GM23338 (cell line): ENCODE measurements at regions not wholly inside any gene's neighbourhood (a gene's known extent, or its start where the extent isn't known, plus 50 kb on each side); places are given as distances from the start of the nearest gene placed in this dataset.

Experiments used
- ATAC-seq: fragments of 200-7000 bp; cut with Tn5 transposase; 3 replicates; pipeline ENCODE4 v1.9.1; 2020
- DNase-seq: peaks from one replicate; pipeline ENCODE4 v3.0.0-alpha.2; 2015; ENCODE audit warnings: low spot score
- H2AFZ ChIP-seq: fragments of 200-600 bp; sonication (generic); 2 replicates; pipeline ENCODE4 v1.8.0; 2016; ENCODE audit warnings: antibody characterized with exemption, mild to moderate bottlenecking, moderate library complexity
- H3F3A ChIP-seq: fragments of 200-600 bp; sonication (generic); replicated peaks from 2 replicates; pipeline ENCODE4 v1.8.0; 2017; ENCODE audit warnings: antibody characterized with exemption, mixed run types, low read depth
- H3K27ac ChIP-seq: fragments of 200-600 bp; sonication (generic); 2 replicates; pipeline ENCODE4 v1.6.1; 2016; ENCODE audit warnings: low read depth
- H3K27me3 ChIP-seq: fragments of 200-600 bp; sonication (generic); 2 replicates; pipeline ENCODE4 v1.8.0; 2016; ENCODE audit warnings: mild to moderate bottlenecking, mixed run types, moderate library complexity; ENCODE audit not compliant: insufficient read depth
- H3K36me3 ChIP-seq: fragments of 200-600 bp; sonication (generic); 2 replicates; pipeline ENCODE4 v1.8.0; 2016; ENCODE audit warnings: mild to moderate bottlenecking; ENCODE audit not compliant: insufficient read depth
- H3K4me1 ChIP-seq: fragments of 200-600 bp; sonication (generic); 2 replicates; pipeline ENCODE4 v1.8.0; 2016; ENCODE audit warnings: mild to moderate bottlenecking, moderate library complexity; ENCODE audit not compliant: insufficient read depth
- H3K4me2 ChIP-seq: fragments of 200-600 bp; sonication (generic); 2 replicates; pipeline ENCODE4 v1.7.1; 2017; ENCODE audit warnings: mixed run types
- H3K4me3 ChIP-seq: fragments of 200-600 bp; sonication (generic); 2 replicates; pipeline ENCODE4 v1.6.1; 2016; ENCODE audit warnings: mixed run types
- H3K79me2 ChIP-seq: fragments of 200-600 bp; sonication (generic); replicated peaks from 2 replicates; pipeline ENCODE4 v1.8.0; 2017; ENCODE audit warnings: mild to moderate bottlenecking; ENCODE audit not compliant: insufficient read depth
- H3K9me2 ChIP-seq: fragments of 200-600 bp; sonication (generic); 2 replicates; pipeline ENCODE4 v1.8.0; 2017; ENCODE audit not compliant: insufficient read depth
- H4K20me1 ChIP-seq: fragments of 200-600 bp; sonication (generic); replicated peaks from 2 replicates; pipeline ENCODE4 v1.8.0; 2017; ENCODE audit warnings: mild to moderate bottlenecking; ENCODE audit not compliant: insufficient read depth
- H3K27ac Mint-ChIP-seq: 2 replicates; pipeline ENCODE4 v1.8.0; 2020; ENCODE audit warnings: inconsistent platforms, mild to moderate bottlenecking, moderate library complexity, mixed read lengths
- H3K27me3 Mint-ChIP-seq: 3 replicates; pipeline ENCODE4 v1.8.0; 2022; ENCODE audit warnings: low read depth, mild to moderate bottlenecking, moderate library complexity, mixed read lengths, inconsistent platforms; ENCODE audit not compliant: insufficient read depth, poor library complexity
- H3K36me3 Mint-ChIP-seq: 3 replicates; pipeline ENCODE4 v1.8.0; 2021; ENCODE audit warnings: low read depth, mild to moderate bottlenecking, inconsistent platforms, moderate library complexity, mixed read lengths
- H3K4me1 Mint-ChIP-seq: 3 replicates; pipeline ENCODE4 v1.8.0; 2020; ENCODE audit warnings: mild to moderate bottlenecking, inconsistent platforms, mixed read lengths
- H3K4me3 Mint-ChIP-seq: 3 replicates; pipeline ENCODE4 v1.8.0; 2021; ENCODE audit warnings: moderate library complexity, mild to moderate bottlenecking, inconsistent platforms, mixed read lengths
- H3K9me3 Mint-ChIP-seq: 3 replicates; pipeline ENCODE4 v1.8.0; 2020; ENCODE audit warnings: moderate library complexity, mild to moderate bottlenecking, inconsistent platforms, mixed read lengths
- CREB1 ChIP-seq: fragments of 250-450 bp; sonication (Bioruptor Pico); IDR thresholded peaks from 2 replicates; pipeline ENCODE4 v1.5.0; 2020; ENCODE audit warnings: low read depth, mild to moderate bottlenecking, moderate library complexity
- CTCF ChIP-seq, 2 experiments: fragments of 200-600 bp in 1 of 2; sonication (generic) in 1 of 2; conservative IDR thresholded peaks; 2 replicates each; pipeline versions ENCODE4 v1.5.1 to v1.6.1; 2016 to 2017; ENCODE audit warnings: antibody characterized with exemption in 2 of 2, low read depth in 2 of 2, mild to moderate bottlenecking in 2 of 2, moderate library complexity in 1 of 2
- ETS1 ChIP-seq: IDR thresholded peaks from 2 replicates; pipeline ENCODE4 v1.6.1; 2016; ENCODE audit warnings: antibody characterized with exemption
- EZH2 ChIP-seq: fragments of 200-600 bp; sonication (generic); IDR thresholded peaks from one replicate; pipeline ENCODE4 v1.8.0; 2017; ENCODE audit warnings: antibody characterized with exemption, mild to moderate bottlenecking, low read depth; ENCODE audit not compliant: unreplicated experiment
- EZH2phosphoT487 ChIP-seq: fragments of 200-600 bp; sonication (generic); IDR thresholded peaks from one replicate; pipeline ENCODE4 v1.8.1; 2018; ENCODE audit warnings: antibody characterized with exemption; ENCODE audit not compliant: unreplicated experiment
- JUNB ChIP-seq: IDR thresholded peaks from one replicate; pipeline ENCODE4 v1.6.1; 2016; ENCODE audit warnings: antibody characterized with exemption; ENCODE audit not compliant: unreplicated experiment
- NANOG ChIP-seq: IDR thresholded peaks from 2 replicates; pipeline ENCODE4 v1.6.1; 2016; ENCODE audit warnings: antibody characterized with exemption, borderline replicate concordance
- POLR2AphosphoS5 ChIP-seq: IDR thresholded peaks from 2 replicates; pipeline ENCODE4 v1.6.1; 2016; ENCODE audit warnings: antibody characterized with exemption, low read depth
- REST ChIP-seq: IDR thresholded peaks from one replicate; pipeline ENCODE4 v1.6.1; 2018; ENCODE audit warnings: antibody characterized with exemption; ENCODE audit not compliant: unreplicated experiment
- STAT1 ChIP-seq: IDR thresholded peaks from one replicate; pipeline ENCODE4 v1.6.1; 2016; ENCODE audit warnings: antibody characterized with exemption; ENCODE audit not compliant: unreplicated experiment
- ZNF114 ChIP-seq: fragments of 250-450 bp; sonication (Bioruptor Pico); IDR thresholded peaks from 2 replicates; pipeline ENCODE4 v1.5.0; 2020; ENCODE audit warnings: mild to moderate bottlenecking, moderate library complexity
- ZNF331 ChIP-seq: fragments of 250-450 bp; sonication (Bioruptor Pico); IDR thresholded peaks from 2 replicates; pipeline ENCODE4 v1.5.0; 2020; ENCODE audit warnings: low read depth, mild to moderate bottlenecking, moderate library complexity
- ZNF462 ChIP-seq: fragments of 250-450 bp; sonication (Bioruptor Pico); IDR thresholded peaks from 2 replicates; pipeline ENCODE4 v1.5.0; 2020; ENCODE audit warnings: mild to moderate bottlenecking, moderate library complexity

- H3K79me2 ChIP-seq, result no peaks in the 10 kb centered on the region
- no peaks in the 10 kb centered on the region; the same call in 1 of the 2 replicates for H3K9me2 ChIP-seq
- ATAC-seq (no peak), DNase-seq (no peak)
- H3K27ac ChIP-seq, result no peak overlapping the region
- H3K27me3 Mint-ChIP-seq, result peaks cover 7% of the 10 kb centered on the region
- H3K4me3 ChIP-seq, result no peak overlapping the region
- peaks cover 19% of the 10 kb centered on the region; the same call in 2 of the 3 replicates for H3K4me1 Mint-ChIP-seq
- H3K27ac Mint-ChIP-seq, result no peak overlapping the region
- H3K4me1 ChIP-seq, result no peaks in the 10 kb centered on the region
- H2AFZ ChIP-seq, result no peak overlapping the region
- no peak overlapping the region for H3K4me3 Mint-ChIP-seq
- H3K36me3 Mint-ChIP-seq, result no peaks in the 10 kb centered on the region
- H3F3A ChIP-seq, result no peaks in the 10 kb centered on the region
- no peaks in the 10 kb centered on the region for H3K27me3 ChIP-seq
- no peaks in the 10 kb centered on the region for H4K20me1 ChIP-seq
- H3K9me3 Mint-ChIP-seq, result no peaks in the 10 kb centered on the region; the same call in 2 of the 3 replicates
- no peaks in the 10 kb centered on the region for H3K36me3 ChIP-seq
- no peak overlapping the region for H3K4me2 ChIP-seq
- no peak for TF ChIP-seq POLR2AphosphoS5
- no peak for TF ChIP-seq STAT1
- no peak for TF ChIP-seq REST
- TF ChIP-seq ZNF462 (CRISPR knock-in tag), result no peak
- no peak for TF ChIP-seq CTCF (conservative IDR thresholded peaks at IDR 0.05; ENCODE audit: low read depth in 2 of 2)
- no peak for TF ChIP-seq NANOG
- TF ChIP-seq EZH2, result no peak
- TF ChIP-seq CREB1, result no peak
- TF ChIP-seq ETS1, result no peak
- no peak for TF ChIP-seq EZH2phosphoT487
- TF ChIP-seq JUNB, result no peak
- TF ChIP-seq ZNF331 (CRISPR knock-in tag), result no peak
- TF ChIP-seq ZNF114 (CRISPR knock-in tag), result no peak
Observed at GRCh38 chr20:24095303-24095702, 106.7 kb upstream of the GGTLC1 start.
